GM19193 (cell line): ENCODE measurements at regions not wholly inside any gene's neighbourhood (a gene's known extent, or its start where the extent isn't known, plus 50 kb on each side); places are given as distances from the start of the nearest gene placed in this dataset.

Experiments used
- POLR2A ChIP-seq: IDR thresholded peaks from 4 replicates; pipeline ENCODE4 v1.6.1; 2011; ENCODE audit not compliant: insufficient read depth, insufficient read length; ENCODE audit errors: extremely low read depth

- no peak for TF ChIP-seq POLR2A
Measured at GRCh38 chr15:69524296-69524695, 71.7 kb downstream of the RPLP1 start.

- TF ChIP-seq POLR2A = no peak
Measured at GRCh38 chr15:69524814-69525213, 72.2 kb downstream of the RPLP1 start.

DNA sequence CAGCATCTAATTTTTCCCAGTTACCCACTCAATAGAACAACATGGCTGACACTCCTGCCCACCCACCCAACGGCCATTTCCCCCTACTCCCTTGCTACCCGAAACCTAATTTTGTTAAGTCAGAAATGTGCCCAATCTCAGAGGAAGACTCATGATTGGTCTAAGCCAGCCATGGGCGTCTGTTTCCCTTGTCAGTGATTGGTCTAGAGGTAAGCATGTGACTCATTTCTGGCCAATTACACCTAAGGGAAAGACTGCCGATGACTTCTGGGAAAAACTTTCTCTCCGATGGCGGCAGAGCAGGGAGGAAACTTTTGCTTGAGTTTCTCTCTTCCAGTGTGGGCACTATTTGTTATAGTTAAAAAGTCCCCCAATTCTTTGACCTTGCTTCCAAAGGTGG lies 72.9 kb downstream of the RPLP1 start:
- no peak for TF ChIP-seq POLR2A

- TF ChIP-seq POLR2A = no peak
Measured at GRCh38 chr15:69526081-69527061, 73.8 kb downstream of the RPLP1 start.

- TF ChIP-seq POLR2A = no peak
Measured at GRCh38 chr15:69529141-69529540, 76.5 kb downstream of the RPLP1 start.

- TF ChIP-seq POLR2A = no peak
Measured at GRCh38 chr15:69529961-69530633, 77.5 kb downstream of the RPLP1 start.

GRCh38 chr15:69530991-69531664 lies 78.5 kb downstream of the RPLP1 start:
- TF ChIP-seq POLR2A = no peak

- no peak for TF ChIP-seq POLR2A
Measured at GRCh38 chr15:69531665-69532027, 79.0 kb downstream of the RPLP1 start.

GRCh38 chr15:69532066-69532465 lies 79.4 kb downstream of the RPLP1 start:
- TF ChIP-seq POLR2A = no peak

DNA sequence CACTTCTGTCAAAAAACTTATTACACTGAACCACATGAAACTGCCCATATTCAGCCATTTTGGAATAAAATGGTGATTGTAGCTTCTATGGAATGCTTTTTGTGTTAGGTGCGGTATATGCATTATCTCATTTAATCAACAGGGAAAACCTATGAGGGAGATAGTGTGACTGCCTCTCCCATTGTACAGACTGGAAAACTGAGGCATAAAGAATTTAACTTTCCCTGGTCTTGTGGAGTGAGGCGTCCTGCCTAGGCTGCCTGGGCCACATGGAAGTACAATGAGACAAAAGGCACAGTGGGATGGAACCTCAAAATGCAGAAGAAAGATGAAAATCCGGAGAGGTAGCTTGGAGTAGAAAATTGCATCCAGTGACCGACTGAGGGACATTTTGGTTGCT lies 80.2 kb downstream of the RPLP1 start:
- TF ChIP-seq POLR2A = no peak

DNA sequence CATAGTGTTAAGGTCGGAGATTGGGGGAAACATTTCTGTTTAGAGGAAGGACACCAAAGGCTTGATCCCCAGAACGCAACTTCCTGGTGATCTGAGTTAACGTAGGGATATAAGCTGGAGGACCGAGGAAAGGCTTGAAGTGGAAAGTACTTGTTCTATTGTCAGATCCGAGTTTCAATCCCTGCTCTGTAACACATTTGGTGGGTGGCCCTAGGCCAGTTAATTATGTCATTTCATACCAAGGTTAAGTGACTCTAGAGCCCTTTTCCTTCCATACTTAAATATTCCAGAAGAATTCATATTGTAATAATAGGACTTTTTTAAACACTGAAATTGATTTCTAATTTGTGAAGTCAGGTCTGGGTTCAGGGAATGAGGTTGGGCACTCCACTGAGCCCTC lies 80.9 kb downstream of the RPLP1 start:
- no peak for TF ChIP-seq POLR2A

GRCh38 chr15:69535101-69535638 lies 82.6 kb downstream of the RPLP1 start:
- no peak for TF ChIP-seq POLR2A

GRCh38 chr15:69535998-69536397 lies 83.4 kb downstream of the RPLP1 start:
- no peak for TF ChIP-seq POLR2A

DNA sequence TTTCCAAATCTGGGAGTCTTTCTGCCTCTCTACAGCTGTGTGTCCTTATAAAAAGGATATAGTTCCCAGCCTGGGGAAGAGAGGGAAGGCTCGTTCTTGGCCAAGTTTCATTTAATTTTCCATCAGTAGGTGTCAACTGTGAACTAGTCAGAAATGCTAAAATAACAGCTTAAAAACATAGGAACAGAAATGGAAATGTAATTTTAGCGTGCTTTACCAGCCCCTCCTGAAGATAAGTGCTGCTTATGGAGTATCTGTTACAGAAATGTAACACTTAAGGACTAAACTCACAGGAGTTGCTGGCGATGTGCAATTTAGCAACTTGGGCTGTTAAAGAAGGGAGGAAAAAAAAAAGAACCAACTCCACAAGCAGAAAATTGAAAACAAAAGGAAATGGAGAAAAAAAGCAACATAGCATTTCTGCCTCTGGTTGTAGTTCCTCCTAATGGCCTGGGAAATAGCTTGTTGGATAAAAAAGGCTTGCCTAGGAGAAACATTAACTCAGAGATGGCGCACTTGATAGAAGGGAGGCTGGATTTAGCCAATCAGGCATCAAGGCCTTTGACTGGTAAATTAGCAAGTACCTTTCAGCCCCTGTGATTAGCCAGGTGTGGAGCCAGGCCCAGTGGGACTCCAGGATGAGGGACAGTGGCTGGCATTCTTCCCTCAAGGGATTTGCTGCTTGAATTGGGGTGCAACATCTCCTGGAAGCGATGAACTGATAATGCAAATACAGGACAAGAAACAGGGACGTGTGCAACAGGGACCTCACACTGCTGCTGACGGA lies 84.3 kb downstream of the RPLP1 start:
- no peak for TF ChIP-seq POLR2A
